Panc1 (cell line): ENCODE measurements at regions not wholly inside any gene's neighbourhood (a gene's known extent, or its start where the extent isn't known, plus 50 kb on each side); places are given as distances from the start of the nearest gene placed in this dataset.

Experiments
- ATAC-seq: fragments of 200-7000 bp; cut with Tn5 transposase; 2 replicates; pipeline ENCODE4 v1.9.1; 2020; ENCODE audit warnings: mild to moderate bottlenecking, moderate library complexity
- BruUV-seq: library from RNA; stranded (reverse); fragments of 400-500 nt; replicated peaks from 2 replicates; lab custom pipeline; 2021; lab: Mats Ljungman, UMichigan
- CTCF ChIA-PET: fragments of 300-600 bp; sonication (Branson Sonifier 250); formaldehyde crosslinking; loops from one replicate; lab custom pipeline; 2022; ENCODE audit warnings: antibody characterized with exemption; lab: Charles Lee
- POLR2A ChIA-PET: fragments of 300-600 bp; sonication (Branson Sonifier 250); formaldehyde crosslinking; loops from one replicate; lab custom pipeline; 2022; ENCODE audit warnings: antibody characterized with exemption; lab: Charles Lee
- DNase-seq: peaks from one replicate; pipeline ENCODE4 v3.0.0-alpha.2; 2010; ENCODE audit warnings: low read depth, low spot score
- H3K27ac ChIP-seq: 2 replicates; pipeline ENCODE4 v1.5.1; 2011; ENCODE audit warnings: mild to moderate bottlenecking, low read length, inconsistent platforms
- H3K27me3 ChIP-seq: fragments of 200-500 bp; sonication (Bioruptor generic); 2 replicates; pipeline ENCODE4 v1.6.0; 2014; ENCODE audit warnings: low read length, inconsistent platforms; ENCODE audit not compliant: control insufficient read depth, insufficient read depth
- H3K36me3 ChIP-seq: fragments of 200-500 bp; sonication (Bioruptor generic); 2 replicates; pipeline ENCODE4 v1.5.1; 2014; ENCODE audit warnings: inconsistent platforms, mild to moderate bottlenecking, low read length, moderate library complexity; ENCODE audit not compliant: control insufficient read depth, insufficient read depth
- H3K4me1 ChIP-seq: 2 replicates; pipeline ENCODE4 v1.5.1; 2011; ENCODE audit warnings: inconsistent platforms, mild to moderate bottlenecking, low read length, moderate library complexity; ENCODE audit not compliant: control insufficient read depth, insufficient read depth
- H3K4me3 ChIP-seq, 2 experiments: 2 replicates each; pipeline ENCODE4 v1.5.1; 2011 to 2012; ENCODE audit warnings: low read depth in 2 of 2, low read length in 2 of 2, mild to moderate bottlenecking in 2 of 2, inconsistent platforms in 1 of 2, moderate library complexity in 1 of 2
- H3K9me3 ChIP-seq: fragments of 200-500 bp; sonication (Bioruptor generic); 2 replicates; pipeline ENCODE4 v1.5.1; 2014; ENCODE audit warnings: low read depth, mild to moderate bottlenecking, inconsistent platforms, low read length, moderate library complexity; ENCODE audit not compliant: control insufficient read depth, insufficient read depth
- CTCF ChIP-seq: fragments of 450-650 bp; IDR thresholded peaks from 2 replicates; pipeline ENCODE4 v1.5.1; 2017; ENCODE audit warnings: mild to moderate bottlenecking
- POLR2AphosphoS5 ChIP-seq: IDR thresholded peaks from 2 replicates; pipeline ENCODE4 v1.6.1; 2012; ENCODE audit warnings: mild to moderate bottlenecking, low read depth, low read length, moderate library complexity
- REST ChIP-seq, 2 experiments: IDR thresholded peaks; 2 replicates each; pipeline ENCODE4 v1.6.1; 2011 to 2012; ENCODE audit warnings: low read depth in 2 of 2, control low read depth in 1 of 2, low read length in 1 of 2, mild to moderate bottlenecking in 1 of 2, moderate library complexity in 1 of 2; ENCODE audit not compliant: insufficient read depth in 1 of 2
- SIN3A ChIP-seq: IDR thresholded peaks from 2 replicates; pipeline ENCODE4 v1.6.1; 2012; ENCODE audit warnings: low read depth, mild to moderate bottlenecking, low read length, moderate library complexity, borderline replicate concordance; ENCODE audit not compliant: insufficient read depth
- TCF7L2 ChIP-seq: IDR thresholded peaks from 2 replicates; pipeline ENCODE4 v1.6.1; 2011; ENCODE audit warnings: mild to moderate bottlenecking, low read depth, low read length, inconsistent platforms
- in situ Hi-C: cut with HindIII; loops from 2 replicates; pipeline ENCODE4 v1.10.0; 2016; ENCODE audit warnings: low sequenced_read_pairs, low pct_unique_long_range_greater_than_20kb
- intact Hi-C: fragments of 100-400 bp; cut with micrococcal nuclease; formaldehyde crosslinking; loops from one replicate; pipeline ENCODE4 v1.10.0; 2022; ENCODE audit not compliant: unreplicated experiment

- ChIA-PET CTCF (no interaction called here), POLR2A (no interaction called here)
- H3K9me3 ChIP-seq = peaks cover 2% of the 10 kb centered on the region
- H3K36me3 ChIP-seq = no peaks in the 10 kb centered on the region
- H3K27me3 ChIP-seq = no peaks in the 10 kb centered on the region
- in situ Hi-C loops = no loop called here
- no peaks in the 10 kb centered on the region for H3K4me1 ChIP-seq
- H3K27ac ChIP-seq = no peak overlapping the region
- ATAC-seq (no peak), DNase-seq (no peak)
- intact Hi-C loops = no loop called here
- no TSS peak for BruUV-seq
- H3K4me3 ChIP-seq = no peak overlapping the region
- TF ChIP-seq TCF7L2 (no peak), POLR2AphosphoS5 (no peak), CTCF (no peak), SIN3A (no peak), REST (IDR thresholded peaks at IDR 0.05; ENCODE audit: insufficient read depth in 1 of 2, low read depth in 2 of 2, low read length in 1 of 2) (no peak)
Observed at GRCh38 chr10:56035489-56035888, 325.6 kb downstream of the ZWINT start.

GRCh38 chr10:56028298-56029132 is 332.5 kb downstream of the ZWINT start:
- H3K36me3 ChIP-seq = no peaks in the 10 kb centered on the region
- no peak for TF ChIP-seq REST (IDR thresholded peaks at IDR 0.05; ENCODE audit: insufficient read depth in 1 of 2, low read depth in 2 of 2, low read length in 1 of 2)
- no peak for TF ChIP-seq CTCF
- TF ChIP-seq SIN3A = no peak
- TF ChIP-seq POLR2AphosphoS5 = no peak
- TF ChIP-seq TCF7L2 = no peak
- no peak for ATAC-seq
- H3K27ac ChIP-seq = no peak overlapping the region
- no TSS peak for BruUV-seq
- no peak for DNase-seq
- POLR2A ChIA-PET = no interaction called here
- H3K4me1 ChIP-seq = no peaks in the 10 kb centered on the region
- no peak overlapping the region for H3K4me3 ChIP-seq
- CTCF ChIA-PET = no interaction called here
- in situ Hi-C loops (no loop called here), intact Hi-C loops (no loop called here)
- H3K27me3 ChIP-seq = no peaks in the 10 kb centered on the region
- no peaks in the 10 kb centered on the region for H3K9me3 ChIP-seq
